ENCODE measurements at regions not wholly inside any gene's neighbourhood (a gene's known extent, or its start where the extent isn't known, plus 50 kb on each side); places are given as distances from the start of the nearest gene placed in this dataset.

DNA sequence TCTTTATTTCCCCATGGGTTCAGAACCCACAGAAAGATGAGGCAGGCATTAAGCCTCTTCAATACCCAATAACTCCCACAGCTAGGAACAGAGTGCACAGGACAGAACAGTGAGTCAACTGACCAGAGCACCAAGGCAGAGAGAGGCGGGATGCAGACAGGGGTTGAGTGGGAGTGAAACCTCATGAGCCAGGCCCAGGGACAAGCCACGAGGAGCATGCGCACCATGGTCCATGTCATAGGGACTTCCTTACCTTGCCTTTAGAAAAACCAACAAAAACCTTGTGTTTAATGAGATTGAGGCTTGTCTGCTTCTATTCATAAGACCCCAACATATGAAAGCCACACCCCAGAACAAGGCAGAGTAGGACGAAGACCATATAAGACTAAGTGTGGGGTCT is 330.6 kb downstream of the DEPDC1B start:
- no peak for DNase-seq

DNA sequence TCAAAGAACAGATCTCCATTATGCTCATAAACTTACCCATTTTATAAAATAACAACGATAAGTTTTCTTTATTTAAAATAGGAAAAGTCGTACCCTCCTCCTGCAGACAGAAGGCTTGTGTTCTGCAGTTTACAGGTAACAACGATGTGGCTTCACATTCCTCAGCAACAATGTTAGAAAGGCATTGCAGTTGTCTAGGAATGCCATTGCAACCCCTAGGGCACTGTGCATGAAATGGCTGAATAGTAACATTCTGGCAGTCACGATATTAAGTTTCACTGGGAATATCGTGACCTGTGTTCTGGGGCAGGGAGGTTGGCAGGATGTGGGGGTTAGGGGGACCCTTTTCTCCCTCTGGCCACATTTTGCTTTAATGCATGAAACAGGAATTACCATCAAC is 331.9 kb downstream of the DEPDC1B start:
- DNase-seq: no peak

DNA sequence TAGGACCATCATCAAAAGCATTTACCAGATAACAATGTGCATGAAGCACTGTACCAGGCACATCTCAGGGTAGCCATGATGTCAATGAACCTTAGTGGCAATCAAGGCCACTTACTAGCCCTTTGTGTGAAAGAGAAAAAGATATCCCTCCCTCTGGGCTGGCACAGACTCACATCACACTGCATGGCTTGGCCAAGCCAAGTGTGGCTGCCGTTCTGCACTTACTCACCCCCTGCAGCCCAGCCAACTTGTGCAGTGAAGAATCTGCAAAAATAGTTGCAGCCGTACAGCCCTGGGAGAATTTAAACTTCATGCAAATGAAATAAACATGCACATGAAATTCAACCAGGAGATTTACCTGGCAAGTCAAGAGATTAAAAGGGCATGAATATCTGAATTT is 333.5 kb downstream of the DEPDC1B start:
- DNase-seq: no peak

DNA sequence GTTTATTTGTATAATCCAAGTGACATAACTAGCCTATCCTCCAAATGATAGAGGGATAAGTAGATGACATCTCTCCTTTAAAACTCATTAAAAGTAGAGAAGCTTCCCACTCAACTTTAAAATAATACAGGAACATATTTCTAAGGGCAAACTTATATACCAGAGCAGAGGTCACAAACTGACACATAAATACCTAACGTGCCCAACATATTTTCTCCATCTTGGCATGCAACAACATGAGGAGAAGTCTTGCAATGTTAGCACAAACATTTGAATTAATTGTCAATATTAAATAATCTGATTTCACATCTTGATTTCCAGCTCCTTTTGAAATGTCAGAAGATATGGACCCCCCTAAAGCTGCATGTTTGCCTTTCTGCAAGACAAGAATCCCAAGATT is 335.0 kb downstream of the DEPDC1B start:
- no peak for DNase-seq

DNA sequence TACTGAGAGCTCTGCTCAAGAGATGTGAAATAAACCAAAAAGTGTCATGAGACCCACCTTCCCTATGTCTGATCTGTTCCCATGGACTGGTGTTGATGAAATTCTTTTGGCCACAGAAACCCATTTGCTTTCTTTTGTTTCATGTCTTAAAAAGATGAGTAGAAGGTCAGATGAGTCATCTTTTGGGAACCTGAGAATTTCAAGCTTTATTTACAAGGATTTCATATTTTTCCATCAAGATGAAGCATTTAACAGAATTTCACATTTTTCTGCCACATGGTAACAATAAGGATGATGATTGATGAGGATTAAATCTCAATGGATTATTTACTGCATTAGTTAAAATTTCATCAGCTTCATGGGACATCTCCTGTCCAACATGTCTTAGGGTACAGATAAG is 337.8 kb downstream of the DEPDC1B start:
- no peak for DNase-seq

DNA sequence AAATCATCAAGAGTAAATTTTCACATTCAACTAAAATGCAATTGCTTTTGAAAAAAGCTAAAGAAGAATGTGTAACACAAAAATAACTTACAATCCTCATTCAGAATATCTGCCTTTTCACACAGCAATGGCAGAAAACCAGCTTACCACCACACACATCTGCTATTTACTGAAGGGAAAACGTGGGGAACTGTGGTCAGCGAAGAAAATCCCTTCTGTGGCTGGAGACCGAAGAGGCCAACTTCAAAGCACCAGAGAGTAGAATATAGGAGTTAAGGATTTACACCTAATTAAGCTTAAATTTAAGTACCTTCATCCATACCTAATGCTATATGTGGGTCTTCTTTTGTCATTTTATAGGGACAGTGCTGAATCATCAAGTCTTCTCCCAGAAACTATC is 339.6 kb downstream of the DEPDC1B start:
- DNase-seq: no peak

DNA sequence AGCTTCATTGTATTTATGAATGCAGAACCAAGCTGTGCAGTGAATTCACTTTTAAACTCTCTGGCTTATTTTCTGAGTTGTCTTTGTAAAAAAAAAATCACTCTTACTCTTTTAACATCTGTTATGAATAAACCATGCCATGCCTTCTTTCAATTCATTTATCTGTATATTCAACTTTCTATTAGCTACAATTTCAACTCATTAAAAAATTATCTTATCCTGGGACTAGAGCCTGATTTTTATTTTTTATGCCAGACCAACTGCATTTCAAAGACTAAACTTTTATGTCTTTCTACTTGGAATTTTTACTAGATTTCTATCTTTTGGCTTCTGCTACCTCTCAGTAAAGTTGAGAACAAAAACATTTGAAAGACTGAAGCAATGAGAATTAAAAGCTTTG is 342.7 kb downstream of the DEPDC1B start:
- no peak for DNase-seq

DNA sequence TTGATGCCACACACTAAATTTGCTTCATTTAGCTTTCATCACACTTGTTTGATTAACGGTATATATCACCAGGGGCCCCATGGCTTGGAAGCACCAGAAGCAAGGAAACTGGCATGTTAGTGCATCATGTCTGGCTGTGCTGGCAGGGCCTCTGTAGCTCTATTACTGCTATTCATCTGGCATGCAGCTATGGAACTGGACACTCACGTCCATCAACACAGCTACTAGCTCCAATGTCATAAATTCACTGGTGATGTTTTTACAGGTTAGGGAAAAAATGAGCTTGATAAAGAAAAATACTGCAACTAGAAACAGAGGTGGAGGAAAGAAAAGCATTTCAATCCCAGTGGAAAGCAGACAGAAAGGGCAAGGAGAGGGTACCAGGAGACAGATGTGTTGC is 343.2 kb downstream of the DEPDC1B start:
- DNase-seq: no peak

DNA sequence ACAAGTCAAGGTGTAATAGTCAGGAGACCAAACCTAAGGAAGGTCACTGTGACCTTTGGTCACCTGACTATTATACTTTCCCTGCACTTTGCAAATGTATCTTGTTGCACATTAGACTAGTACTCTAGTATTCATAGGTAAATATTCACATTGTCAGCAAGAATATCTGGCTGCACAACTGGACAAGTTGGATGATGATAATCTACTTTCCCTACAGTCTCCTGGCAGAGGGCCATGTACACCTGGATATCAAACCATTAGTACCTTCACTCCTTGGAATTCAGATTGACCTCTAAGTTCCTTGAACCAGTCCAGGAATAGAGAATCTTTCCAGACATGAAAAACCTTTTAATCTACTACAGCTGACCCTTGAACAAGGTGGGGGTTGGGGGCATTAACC is 344.8 kb downstream of the DEPDC1B start:
- DNase-seq: no peak

DNA sequence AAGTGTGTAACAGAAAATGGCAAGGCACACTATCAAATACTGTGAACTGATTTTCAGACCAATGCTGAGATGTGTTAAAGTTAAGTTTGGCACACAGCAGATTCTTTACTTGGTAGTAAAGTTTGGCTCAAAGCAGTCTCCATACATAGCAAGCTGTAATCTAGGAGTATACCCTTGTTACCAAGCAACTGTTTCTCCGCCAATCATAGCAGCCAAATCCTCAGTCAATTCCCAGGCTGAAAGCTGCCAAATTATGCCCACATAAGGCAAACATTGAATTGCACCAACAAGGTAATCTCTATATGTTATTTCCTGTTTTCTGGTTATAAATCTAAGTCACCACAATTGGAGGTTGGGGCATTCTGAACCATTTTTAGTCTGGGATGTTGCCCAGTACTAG is 345.7 kb downstream of the DEPDC1B start:
- DNase-seq: no peak

DNA sequence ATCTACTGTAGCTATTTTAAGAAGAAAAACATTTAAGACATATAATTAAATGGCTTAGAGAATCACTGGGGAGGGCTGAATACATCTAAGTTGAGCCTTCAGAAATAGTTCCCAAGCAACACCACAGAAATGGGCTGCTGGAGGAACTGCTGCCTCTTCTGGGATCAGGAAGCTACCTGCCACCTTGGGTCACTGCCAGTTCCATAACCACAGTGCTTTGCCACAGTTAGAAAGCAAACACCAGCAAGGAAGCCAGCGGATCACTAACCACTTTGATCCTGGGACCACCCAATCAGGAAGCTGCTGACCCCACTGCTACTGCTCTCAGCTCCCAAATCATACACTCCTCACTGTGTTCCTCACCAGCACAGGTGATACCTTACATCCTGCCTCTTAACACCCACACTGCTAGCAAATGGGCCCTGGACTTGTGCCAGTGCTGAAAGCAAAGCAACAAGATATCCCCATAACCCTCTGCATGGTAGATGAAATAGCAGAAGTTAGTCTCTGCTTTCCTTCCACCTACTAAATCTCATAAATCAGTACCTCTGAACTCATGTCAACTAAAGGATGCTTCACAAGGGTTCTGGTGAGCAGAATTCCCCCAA is 346.9 kb downstream of the DEPDC1B start:
- peak; percentile 15 for DNase-seq

DNA sequence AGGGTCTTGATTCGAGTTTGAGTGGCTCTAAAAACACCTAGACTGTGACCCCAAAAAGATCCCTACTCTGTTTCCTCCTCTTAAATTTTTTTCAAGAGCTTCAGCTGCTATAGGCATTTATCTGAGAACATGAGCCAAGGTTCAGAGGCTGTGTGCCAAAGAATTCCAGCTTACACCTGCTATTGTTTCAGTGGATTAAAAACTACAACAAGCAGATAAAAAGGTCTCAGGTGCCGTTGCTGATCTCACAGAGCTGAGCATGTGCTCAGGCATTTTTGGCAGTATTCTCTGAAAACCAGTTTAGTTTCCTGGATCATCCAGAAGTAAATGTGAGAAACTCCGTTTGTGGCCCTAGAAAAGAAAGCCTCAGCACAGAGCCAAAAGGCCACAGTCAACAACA is 349.2 kb downstream of the DEPDC1B start:
- no peak for DNase-seq

DNA sequence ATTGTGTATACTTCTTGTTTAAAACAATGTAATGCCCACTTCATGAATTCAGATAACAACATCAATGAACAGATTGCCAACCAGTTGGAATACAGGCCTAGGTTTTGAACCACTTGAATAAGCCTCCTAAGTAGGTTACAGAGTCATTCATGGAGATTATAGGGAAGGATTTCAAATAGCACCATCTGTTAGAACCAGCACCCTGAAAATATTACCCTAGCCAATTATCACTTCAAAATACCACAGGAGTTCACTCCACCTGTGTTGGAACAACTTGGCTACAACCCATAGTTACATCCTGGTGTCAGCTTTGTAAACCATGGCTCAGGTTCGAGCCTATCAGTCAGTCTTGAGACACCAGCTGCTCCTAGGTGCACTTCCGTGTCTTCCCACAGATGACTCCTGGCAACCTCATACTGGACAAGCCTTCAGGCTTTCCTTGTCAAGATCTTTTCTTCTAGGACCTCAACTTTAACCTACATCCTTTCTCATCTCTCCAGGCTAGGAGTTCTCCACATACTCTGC is 350.0 kb downstream of the DEPDC1B start:
- DNase-seq: peak; percentile 4

DNA sequence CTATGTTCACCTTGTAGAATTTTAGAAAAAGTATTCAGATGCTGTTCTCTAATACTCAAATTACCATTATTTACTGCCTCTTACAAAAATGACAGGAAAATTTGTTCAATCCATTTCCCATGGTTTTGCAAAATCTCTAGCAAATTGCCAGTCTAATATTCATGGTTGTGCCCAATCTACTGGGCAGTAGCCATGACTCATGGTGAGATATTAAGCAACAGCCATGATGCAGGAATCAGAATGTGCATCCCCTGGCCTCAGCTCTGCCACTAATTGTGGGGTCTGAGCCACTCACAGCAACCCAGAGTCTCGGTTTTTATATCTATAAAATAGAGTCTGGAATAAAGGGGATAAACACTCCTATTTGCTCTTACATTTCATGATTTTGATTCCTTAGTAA is 353.6 kb downstream of the DEPDC1B start:
- DNase-seq: no peak

DNA sequence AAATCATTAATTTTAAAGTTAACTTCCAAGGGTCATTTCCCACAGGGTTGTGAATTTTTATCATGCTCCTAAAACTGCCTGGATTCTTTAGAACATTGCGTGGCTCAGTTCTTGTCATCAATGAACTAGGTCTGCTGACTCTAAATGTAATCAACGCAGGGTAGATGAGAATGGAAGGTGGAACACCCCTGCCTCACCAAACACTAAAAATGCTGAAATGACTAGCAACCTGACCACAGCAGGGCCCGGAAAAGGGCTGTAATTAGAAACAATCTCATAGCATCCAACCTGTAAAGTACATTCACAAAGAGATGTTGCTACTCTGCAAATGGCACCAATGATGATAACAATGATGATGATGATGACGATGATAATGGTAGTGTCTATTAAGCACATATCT is 356.9 kb downstream of the DEPDC1B start:
- no peak for DNase-seq

DNA sequence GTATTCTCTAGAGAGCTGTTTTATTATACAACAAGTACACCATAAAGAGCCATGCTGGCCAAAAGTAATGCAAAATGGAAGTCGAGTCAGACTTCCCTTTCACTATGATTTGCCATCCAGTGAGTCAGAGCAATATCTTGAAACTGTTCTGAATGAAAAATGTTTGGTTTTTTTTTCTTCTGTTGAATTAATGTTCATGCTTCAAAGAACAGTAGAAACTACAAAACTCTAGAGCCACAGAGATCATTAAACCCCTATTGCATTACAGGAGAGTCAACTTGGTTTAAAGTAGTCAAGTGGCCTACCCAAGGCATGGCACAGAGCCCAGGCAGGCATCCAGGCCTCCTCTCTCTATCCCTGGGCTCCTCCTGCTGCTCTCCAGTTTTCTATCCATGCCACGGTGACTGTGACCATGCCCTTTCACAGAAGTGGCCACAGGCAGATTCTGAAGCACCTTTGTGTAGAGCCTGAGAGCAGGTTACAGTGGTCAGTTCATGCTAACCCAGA is 358.9 kb downstream of the DEPDC1B start:
- no peak for DNase-seq

DNA sequence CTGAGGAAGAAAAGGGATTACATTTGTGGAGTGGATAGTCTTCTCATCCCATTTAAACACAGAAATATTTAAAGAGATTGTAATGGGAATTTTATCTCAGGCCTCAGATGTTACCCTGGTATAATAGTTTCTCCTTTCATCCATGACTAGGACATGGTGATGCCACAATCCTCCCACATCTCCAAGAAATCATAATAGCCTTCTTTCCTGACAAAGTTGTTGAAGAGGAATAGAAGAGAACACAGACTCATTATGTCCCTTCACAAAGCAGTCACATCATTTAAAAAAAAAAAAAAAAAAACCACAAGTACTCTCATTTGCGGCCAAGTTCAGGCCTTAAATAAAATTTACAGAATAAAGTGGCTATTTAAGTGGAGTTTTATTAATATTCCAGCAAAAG is 359.6 kb downstream of the DEPDC1B start:
- no peak for DNase-seq

DNA sequence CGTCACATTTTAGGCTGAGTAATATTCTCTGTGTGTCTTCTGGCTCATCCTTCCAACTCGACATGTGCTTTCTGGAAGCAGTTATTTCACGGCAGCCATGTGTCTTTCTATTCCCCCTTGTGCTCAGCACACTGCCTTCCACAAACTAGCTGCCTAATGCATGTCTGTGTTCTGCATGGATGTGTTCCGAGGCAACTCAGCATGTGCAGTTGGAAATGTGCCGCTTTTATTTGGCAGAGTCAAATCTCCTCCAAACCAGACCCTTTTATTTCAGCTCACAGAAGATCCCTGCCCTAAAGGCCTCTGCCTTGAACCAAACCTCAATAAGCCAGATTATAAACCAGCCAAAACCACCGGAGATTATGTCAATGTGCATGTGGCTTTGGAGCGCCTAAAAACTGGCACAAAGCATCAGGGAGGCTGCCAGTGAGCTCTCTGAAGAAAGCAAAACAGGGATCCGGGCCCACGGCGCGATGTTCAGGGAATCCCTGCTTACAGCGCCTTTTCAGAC is 360.2 kb downstream of the DEPDC1B start:
- DNase-seq: no peak

DNA sequence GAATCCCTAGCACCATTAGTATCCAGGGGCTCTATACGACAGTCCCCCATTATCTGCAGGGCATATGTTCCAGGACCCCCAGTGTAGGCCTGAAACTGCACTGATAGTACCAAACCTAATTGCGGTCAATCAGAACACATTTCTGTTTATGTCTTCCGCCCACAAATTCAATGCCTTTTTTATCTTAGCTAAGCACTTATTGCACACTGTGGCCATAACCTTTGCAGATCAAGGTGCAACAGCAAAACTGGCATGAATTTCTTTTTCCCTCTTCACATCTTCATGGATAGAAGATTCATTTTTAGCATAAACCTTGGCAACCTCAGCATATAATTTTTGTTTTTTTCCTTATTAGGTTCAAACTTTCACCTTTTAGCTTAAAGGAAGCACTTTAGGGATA is 361.1 kb downstream of the DEPDC1B start:
- DNase-seq: no peak

DNA sequence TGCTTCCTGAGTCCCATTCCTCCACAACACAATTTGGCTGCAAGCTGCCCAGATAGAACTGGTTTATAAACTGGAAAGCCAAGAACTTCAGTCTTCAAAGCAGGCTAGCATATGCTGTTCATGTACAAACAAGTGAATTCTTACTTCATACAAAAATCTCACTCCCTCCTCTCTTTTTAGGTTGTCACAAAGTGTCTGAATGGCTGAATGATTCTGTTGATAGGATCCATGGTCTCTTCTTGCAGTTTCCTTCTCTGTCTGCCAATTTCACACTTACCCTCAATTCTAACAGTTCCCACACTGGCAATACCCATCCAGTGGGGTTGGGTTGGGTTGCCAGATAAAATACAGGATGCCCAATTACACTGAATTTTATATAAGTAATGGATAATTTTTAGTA is 363.5 kb downstream of the DEPDC1B start:
- DNase-seq: no peak

DNA sequence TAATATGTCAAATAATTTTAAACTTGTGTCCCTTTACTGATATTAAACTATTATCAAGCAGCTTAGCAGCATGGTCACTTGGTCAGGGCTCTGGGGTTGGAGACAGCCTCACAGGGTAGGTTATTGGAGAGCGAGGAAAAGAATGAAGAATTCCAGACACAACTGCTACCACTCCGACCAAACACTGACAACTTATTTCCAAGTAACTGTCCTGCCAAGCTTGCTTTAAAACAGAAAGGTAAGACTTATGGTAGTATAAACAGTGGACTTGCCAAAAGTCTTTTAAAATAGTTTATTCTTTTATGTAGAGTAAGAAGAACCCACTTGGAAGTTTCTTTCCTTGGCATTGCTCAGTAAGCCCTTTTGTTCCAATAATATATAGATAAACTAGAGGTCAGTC is 364.1 kb downstream of the DEPDC1B start:
- DNase-seq: no peak

DNA sequence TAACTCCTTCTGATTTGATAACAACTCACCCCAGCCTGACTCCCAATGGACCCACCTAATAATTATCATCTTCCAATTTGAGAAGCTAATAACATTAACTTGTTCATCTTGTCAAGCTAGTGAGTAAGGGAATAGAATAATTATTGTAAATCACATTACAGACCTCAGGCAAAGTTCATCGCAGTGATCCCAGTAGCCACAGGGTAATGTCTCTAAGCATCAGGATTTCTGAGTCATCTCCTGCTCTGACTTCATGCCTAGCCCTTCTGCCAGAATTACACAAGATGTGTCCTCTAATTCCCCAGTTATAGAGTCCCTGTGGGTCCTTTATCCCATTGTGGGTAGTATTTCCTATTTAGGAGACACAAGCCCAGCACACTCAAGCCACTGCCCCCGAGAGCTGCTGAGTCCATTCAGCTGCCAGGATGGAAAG is 365.7 kb downstream of the DEPDC1B start:
- DNase-seq: no peak

DNA sequence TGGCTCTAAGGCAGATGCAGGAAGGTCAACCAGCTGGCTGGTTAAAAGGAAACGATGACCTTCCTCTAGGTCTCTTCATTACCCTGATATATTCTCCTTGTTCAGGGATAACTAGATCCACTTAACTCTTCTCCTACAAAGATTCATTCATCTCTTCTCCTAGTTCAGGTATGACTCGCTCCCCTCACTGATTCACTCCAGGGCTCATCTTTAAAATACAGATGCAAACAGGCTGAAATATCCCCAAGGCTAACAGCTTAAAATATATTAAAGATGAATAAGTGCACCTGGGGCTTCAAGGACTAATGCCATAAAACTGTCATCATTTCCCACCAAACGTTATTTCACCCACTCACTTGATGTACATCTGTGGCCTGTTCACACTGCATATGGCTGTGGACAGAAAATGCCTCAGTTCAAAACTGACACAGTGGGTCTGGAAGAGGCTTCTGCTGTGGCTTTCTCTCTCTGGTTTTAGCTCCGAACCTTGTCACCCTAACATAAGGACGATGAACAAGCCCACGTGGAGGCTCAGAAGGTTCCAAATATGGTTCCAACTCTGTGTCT is 366.9 kb downstream of the DEPDC1B start:
- no peak for DNase-seq

DNA sequence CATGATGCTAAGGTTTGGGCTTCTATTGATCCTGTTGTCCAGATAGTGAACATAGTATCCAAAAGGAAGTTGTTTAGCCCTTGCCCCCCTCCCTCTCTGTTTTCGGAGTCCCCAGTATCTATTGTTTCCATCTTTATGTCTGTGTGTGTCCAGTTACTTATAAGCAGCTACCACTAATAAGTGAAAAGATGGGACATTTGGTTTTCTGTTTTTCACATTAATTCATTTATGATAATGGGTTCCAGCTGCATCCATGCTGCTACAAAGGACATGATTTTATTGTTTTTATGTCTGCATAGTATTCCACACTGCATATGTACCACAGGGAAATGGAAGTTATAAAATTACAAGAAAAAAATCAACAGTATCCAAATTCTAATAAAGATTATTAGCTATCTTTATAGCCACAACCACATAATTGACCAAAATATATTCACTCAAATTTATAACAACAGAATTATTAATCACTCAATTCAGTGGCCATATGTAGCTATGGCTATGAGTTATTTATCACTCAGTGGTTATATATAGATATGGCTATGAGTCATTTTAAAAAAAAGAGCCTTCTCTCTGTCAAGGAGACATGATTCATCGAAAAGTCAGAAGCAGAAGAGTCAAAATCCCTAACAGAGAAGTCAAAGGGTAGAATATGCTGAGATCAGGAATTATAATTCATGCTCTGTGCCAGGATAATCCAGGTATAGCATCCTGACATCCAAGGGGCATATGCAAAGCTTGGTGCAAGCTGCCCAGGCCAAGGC is 367.5 kb downstream of the DEPDC1B start:
- no peak for DNase-seq

Data from NCI-H2171 treated with DMSO at 0.1 percent for 48 hours (cell line).